T-helper 2 cell treated with Interferon-gamma antibody and Interleukin-4, amounts not matched to agents 5 μg/mL and 100 μg/mL, for 36 hours (primary cell): ENCODE measurements at regions not wholly inside any gene's neighbourhood (a gene's known extent, or its start where the extent isn't known, plus 50 kb on each side); places are given as distances from the start of the nearest gene placed in this dataset.

Experiments used
- DNase-seq: peaks from one replicate; pipeline ENCODE4 v3.0.0; 2021; ENCODE audit warnings: low spot score
- H3K27ac Mint-ChIP-seq: one replicate; pipeline ENCODE4 v1.8.0; 2021; ENCODE audit warnings: mild to moderate bottlenecking, mixed read lengths
- H3K27me3 Mint-ChIP-seq: one replicate; pipeline ENCODE4 v1.8.0; 2021; ENCODE audit warnings: low read depth, mixed read lengths
- H3K36me3 Mint-ChIP-seq: one replicate; pipeline ENCODE4 v1.8.0; 2021; ENCODE audit warnings: low read depth, mixed read lengths
- H3K4me1 Mint-ChIP-seq: one replicate; pipeline ENCODE4 v1.8.0; 2021; ENCODE audit warnings: low read depth, mixed read lengths
- H3K4me3 Mint-ChIP-seq: one replicate; pipeline ENCODE4 v1.8.0; 2022; ENCODE audit warnings: mild to moderate bottlenecking, moderate library complexity, mixed read lengths
- H3K9me3 Mint-ChIP-seq: one replicate; pipeline ENCODE4 v1.8.0; 2021; ENCODE audit warnings: mixed read lengths

GRCh38 chr2:14735696-14736095 lies 103.2 kb downstream of the LRATD1 start:
- H3K27me3 Mint-ChIP-seq = no peaks in the 10 kb centered on the region

DNA sequence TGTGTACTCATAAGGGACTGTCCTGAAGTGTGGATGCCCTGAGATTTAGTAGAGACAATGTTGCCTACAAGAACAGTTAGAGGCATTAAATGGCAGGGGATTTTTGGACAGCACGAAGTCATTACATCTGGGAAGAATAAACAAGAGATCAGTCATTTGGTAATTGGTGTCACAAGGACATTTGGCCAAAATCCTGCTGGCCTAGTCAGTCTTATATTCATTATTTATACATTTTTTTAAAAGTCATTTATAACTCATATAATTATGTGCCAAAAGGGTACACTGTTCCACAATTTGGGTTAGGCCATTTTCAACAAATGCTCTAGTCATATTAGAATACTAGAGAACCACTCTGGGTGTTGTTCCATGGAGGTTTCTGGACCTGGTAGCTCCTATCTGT lies 104.7 kb downstream of the LRATD1 start:
- DNase-seq = no peak
- no peak overlapping the region for H3K27ac Mint-ChIP-seq
- no peaks in the 10 kb centered on the region for H3K4me1 Mint-ChIP-seq
- H3K4me3 Mint-ChIP-seq = no peak overlapping the region
- no peaks in the 10 kb centered on the region for H3K36me3 Mint-ChIP-seq
- H3K9me3 Mint-ChIP-seq = no peaks in the 10 kb centered on the region
- no peaks in the 10 kb centered on the region for H3K27me3 Mint-ChIP-seq

More at GRCh38 chr2:14735696-14736095, 103.2 kb downstream of the LRATD1 start:
- Mint-ChIP-seq H3K4me3 (no peak overlapping the region), H3K4me1 (no peaks in the 10 kb centered on the region), H3K9me3 (no peaks in the 10 kb centered on the region), H3K27ac (no peak overlapping the region), H3K36me3 (no peaks in the 10 kb centered on the region)
- no peak for DNase-seq

DNA sequence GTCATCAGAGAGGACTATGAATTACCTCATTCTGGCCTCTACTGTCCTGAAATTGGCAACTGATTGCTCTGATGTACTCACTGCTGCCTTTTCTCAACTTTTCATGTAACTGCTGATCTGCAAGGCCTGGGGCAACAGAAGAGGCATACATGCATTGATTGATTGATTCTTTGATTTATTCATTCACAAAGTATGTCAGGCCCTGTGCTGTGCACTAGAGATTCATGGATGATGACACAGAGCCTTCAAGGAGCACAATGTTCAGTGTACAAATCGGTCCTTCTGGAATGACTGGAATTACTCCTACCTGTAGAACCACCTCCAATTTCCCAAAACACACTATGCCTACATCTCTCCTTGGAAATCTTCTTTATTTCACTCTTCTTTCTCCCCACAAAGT lies 111.3 kb downstream of the LRATD1 start:
- no peaks in the 10 kb centered on the region for H3K27me3 Mint-ChIP-seq
- no peak overlapping the region for H3K27ac Mint-ChIP-seq
- no peak overlapping the region for H3K4me3 Mint-ChIP-seq
- H3K4me1 Mint-ChIP-seq = no peaks in the 10 kb centered on the region
- no peaks in the 10 kb centered on the region for H3K9me3 Mint-ChIP-seq
- H3K36me3 Mint-ChIP-seq = no peaks in the 10 kb centered on the region
- DNase-seq = no peak

DNA sequence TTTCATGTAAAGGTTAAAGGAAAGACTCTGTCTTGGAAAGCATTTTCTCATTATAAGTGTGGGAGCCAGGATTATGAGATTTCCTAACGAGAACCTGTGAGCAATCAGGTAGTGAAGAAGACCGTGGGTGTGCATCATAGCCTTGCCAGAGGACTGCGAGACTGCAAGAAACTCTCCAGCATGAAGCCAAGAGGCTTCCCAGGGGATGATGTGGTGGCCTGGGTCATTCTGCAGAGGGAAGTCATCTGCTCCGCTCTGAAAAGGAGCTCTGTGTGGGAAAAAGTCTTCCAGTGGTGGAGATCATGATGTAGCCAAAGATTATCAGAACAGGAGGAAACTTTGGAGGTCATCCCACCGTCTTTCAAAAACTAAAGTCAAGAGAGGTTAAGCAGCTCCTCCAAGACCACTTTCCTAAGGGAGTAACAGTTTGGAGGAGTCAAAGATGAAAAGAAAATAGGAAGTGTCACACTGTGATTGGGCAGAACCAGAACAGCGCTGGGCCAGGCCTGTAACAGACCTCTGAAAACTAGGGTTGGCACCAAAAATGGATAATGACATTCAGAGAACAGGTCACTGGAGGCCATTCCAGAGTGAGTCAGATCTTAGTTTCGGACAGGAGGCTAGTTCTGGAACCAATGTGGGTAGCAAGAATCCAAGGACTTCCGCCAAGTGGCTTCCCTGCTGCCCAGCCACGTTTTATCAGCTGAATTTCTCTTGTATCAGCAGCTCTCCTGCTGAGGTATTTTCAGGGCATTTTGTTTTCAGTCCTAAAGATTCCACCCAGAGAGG lies 113.0 kb downstream of the LRATD1 start:
- Mint-ChIP-seq H3K36me3 (no peaks in the 10 kb centered on the region), H3K27me3 (no peaks in the 10 kb centered on the region), H3K9me3 (no peaks in the 10 kb centered on the region), H3K27ac (no peak overlapping the region), H3K4me3 (no peak overlapping the region), H3K4me1 (no peaks in the 10 kb centered on the region)
- no peak for DNase-seq

DNA sequence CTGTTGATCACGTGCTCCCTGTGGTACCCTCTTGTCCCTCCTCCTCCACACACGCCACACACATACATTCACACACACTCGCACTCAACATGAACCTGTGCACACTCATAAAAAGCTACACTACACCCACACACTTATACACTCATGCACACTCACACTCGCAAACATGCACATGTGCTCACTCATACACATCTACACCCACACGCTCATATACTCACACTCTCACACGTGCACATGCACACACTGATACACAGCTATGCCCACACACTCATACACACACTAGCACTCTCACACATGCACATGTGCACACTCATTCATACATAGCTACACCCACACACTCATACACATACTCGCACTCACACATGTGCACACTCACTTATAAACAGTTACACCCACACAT lies 113.6 kb downstream of the LRATD1 start:
- no peak overlapping the region for H3K27ac Mint-ChIP-seq
- H3K9me3 Mint-ChIP-seq = no peaks in the 10 kb centered on the region
- DNase-seq = no peak
- no peak overlapping the region for H3K4me3 Mint-ChIP-seq
- no peaks in the 10 kb centered on the region for H3K4me1 Mint-ChIP-seq
- no peaks in the 10 kb centered on the region for H3K36me3 Mint-ChIP-seq
- no peaks in the 10 kb centered on the region for H3K27me3 Mint-ChIP-seq

DNA sequence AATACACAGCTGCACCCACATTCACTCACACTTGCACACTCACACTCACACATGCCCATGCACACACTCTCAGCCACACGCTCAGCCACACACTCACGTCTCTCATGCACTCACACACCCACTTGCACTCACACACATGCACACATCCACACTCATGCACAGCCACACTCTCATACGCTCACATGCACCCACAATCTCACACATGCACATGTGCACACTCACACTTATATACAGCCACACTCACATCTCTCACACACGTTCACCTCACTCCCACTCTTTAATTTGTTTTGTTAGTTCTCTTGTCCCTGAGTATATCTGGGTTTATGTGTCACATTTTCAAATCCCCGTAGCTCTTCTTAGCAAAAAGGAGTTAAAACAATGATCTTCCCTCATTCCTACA lies 114.9 kb downstream of the LRATD1 start:
- H3K27ac Mint-ChIP-seq = no peak overlapping the region
- no peaks in the 10 kb centered on the region for H3K4me1 Mint-ChIP-seq
- H3K36me3 Mint-ChIP-seq = no peaks in the 10 kb centered on the region
- no peaks in the 10 kb centered on the region for H3K27me3 Mint-ChIP-seq
- H3K4me3 Mint-ChIP-seq = no peak overlapping the region
- DNase-seq = no peak
- H3K9me3 Mint-ChIP-seq = no peaks in the 10 kb centered on the region

GRCh38 chr2:14749884-14750283 lies 117.4 kb downstream of the LRATD1 start:
- H3K27me3 Mint-ChIP-seq = no peaks in the 10 kb centered on the region
- H3K36me3 Mint-ChIP-seq = no peaks in the 10 kb centered on the region
- H3K27ac Mint-ChIP-seq = no peak overlapping the region
- H3K9me3 Mint-ChIP-seq = no peaks in the 10 kb centered on the region
- no peak for DNase-seq
- no peak overlapping the region for H3K4me3 Mint-ChIP-seq
- no peaks in the 10 kb centered on the region for H3K4me1 Mint-ChIP-seq

- Mint-ChIP-seq H3K9me3 (no peaks in the 10 kb centered on the region), H3K36me3 (no peaks in the 10 kb centered on the region), H3K4me3 (no peak overlapping the region), H3K27ac (no peak overlapping the region), H3K27me3 (no peaks in the 10 kb centered on the region), H3K4me1 (no peaks in the 10 kb centered on the region)
- no peak for DNase-seq
Observed at GRCh38 chr2:14750433-14750832, 117.9 kb downstream of the LRATD1 start.

DNA sequence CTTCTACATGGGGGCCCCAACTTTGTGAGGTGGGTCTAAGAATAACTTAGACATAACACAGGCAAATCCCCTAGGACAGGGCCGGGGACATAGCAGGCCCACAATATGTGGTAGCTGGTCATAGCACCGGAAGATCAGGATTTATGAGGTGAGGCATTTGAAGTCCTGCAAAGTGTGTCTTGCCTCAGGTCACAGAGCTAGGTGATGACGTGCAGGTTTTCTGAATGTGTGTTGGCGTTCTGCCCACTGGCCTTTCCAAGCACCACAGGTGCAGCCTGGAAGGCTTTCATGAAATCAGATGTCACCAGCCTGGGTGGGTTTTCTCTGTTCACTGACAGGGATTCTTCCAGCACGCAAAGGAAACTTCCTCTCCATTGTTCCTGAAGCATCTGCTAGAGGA lies 119.1 kb downstream of the LRATD1 start:
- Mint-ChIP-seq H3K36me3 (no peaks in the 10 kb centered on the region), H3K9me3 (no peaks in the 10 kb centered on the region), H3K27ac (no peak overlapping the region), H3K4me1 (no peaks in the 10 kb centered on the region), H3K27me3 (no peaks in the 10 kb centered on the region), H3K4me3 (no peak overlapping the region)
- no peak for DNase-seq

- no peaks in the 10 kb centered on the region for H3K36me3 Mint-ChIP-seq
- no peak overlapping the region for H3K4me3 Mint-ChIP-seq
Observed at GRCh38 chr2:14752295-14752694, 119.8 kb downstream of the LRATD1 start.

GRCh38 chr2:14756122-14756541 lies 123.6 kb downstream of the LRATD1 start:
- no peak overlapping the region for H3K4me3 Mint-ChIP-seq
- no peak overlapping the region for H3K27ac Mint-ChIP-seq
- no peak for DNase-seq
- H3K36me3 Mint-ChIP-seq = no peaks in the 10 kb centered on the region
- H3K4me1 Mint-ChIP-seq = no peaks in the 10 kb centered on the region
- H3K27me3 Mint-ChIP-seq = no peaks in the 10 kb centered on the region
- no peaks in the 10 kb centered on the region for H3K9me3 Mint-ChIP-seq

More at GRCh38 chr2:14752295-14752694, 119.8 kb downstream of the LRATD1 start:
- DNase-seq = no peak
- no peaks in the 10 kb centered on the region for H3K9me3 Mint-ChIP-seq
- H3K27me3 Mint-ChIP-seq = no peaks in the 10 kb centered on the region
- no peak overlapping the region for H3K27ac Mint-ChIP-seq
- H3K4me1 Mint-ChIP-seq = no peaks in the 10 kb centered on the region

- Mint-ChIP-seq H3K27me3 (no peaks in the 10 kb centered on the region), H3K9me3 (no peaks in the 10 kb centered on the region), H3K4me3 (no peak overlapping the region), H3K4me1 (no peaks in the 10 kb centered on the region), H3K27ac (no peak overlapping the region), H3K36me3 (no peaks in the 10 kb centered on the region)
- no peak for DNase-seq
Observed at GRCh38 chr2:14756981-14757657, 124.6 kb downstream of the LRATD1 start.

DNA sequence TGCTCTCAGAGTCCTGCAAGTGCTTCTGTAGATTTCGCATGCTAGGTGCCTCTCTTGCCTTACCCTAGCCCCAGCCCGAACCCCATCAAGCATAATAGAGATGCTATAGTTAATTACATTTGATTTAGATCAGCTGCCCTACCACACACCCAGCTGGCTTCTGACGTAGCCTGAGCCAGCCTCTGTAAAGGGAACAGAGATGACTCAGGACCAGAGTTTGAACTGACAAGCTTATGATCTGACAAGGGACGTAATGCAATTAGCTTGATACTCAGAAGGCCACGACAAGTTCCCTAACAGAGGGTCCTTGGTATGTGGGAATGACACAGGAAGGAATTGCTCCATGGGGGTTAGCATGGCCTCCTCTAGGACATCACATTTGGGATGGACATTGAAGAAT lies 126.6 kb downstream of the LRATD1 start:
- Mint-ChIP-seq H3K36me3 (no peaks in the 10 kb centered on the region), H3K27me3 (no peaks in the 10 kb centered on the region), H3K27ac (no peak overlapping the region), H3K9me3 (no peaks in the 10 kb centered on the region), H3K4me1 (no peaks in the 10 kb centered on the region), H3K4me3 (no peak overlapping the region)
- DNase-seq = no peak

GRCh38 chr2:14760169-14760568 lies 127.7 kb downstream of the LRATD1 start:
- H3K27ac Mint-ChIP-seq = no peak overlapping the region
- no peaks in the 10 kb centered on the region for H3K27me3 Mint-ChIP-seq
- no peaks in the 10 kb centered on the region for H3K4me1 Mint-ChIP-seq
- H3K36me3 Mint-ChIP-seq = no peaks in the 10 kb centered on the region
- no peaks in the 10 kb centered on the region for H3K9me3 Mint-ChIP-seq
- H3K4me3 Mint-ChIP-seq = no peak overlapping the region
- no peak for DNase-seq
